VCaP (cell line): ENCODE measurements at regions not wholly inside any gene's neighbourhood (a gene's known extent, or its start where the extent isn't known, plus 50 kb on each side); places are given as distances from the start of the nearest gene placed in this dataset.

ENCODE experiments used
- H3K27ac ChIP-seq: fragments of 450-650 bp; 2 replicates; pipeline ENCODE4 v1.5.1; 2017
- CTCF ChIP-seq: fragments of 450-650 bp; conservative IDR thresholded peaks from 2 replicates; pipeline ENCODE4 v1.5.1; 2017; ENCODE audit warnings: mild to moderate bottlenecking, moderate library complexity

GRCh38 chr1:106755682-106756406, 300.6 kb upstream of the PRMT6 start:
- no peak for TF ChIP-seq CTCF

GRCh38 chr1:106756752-106757151, 299.7 kb upstream of the PRMT6 start:
- TF ChIP-seq CTCF, result no peak
- H3K27ac ChIP-seq, result no peak overlapping the region

More at GRCh38 chr1:106755682-106756406, 300.6 kb upstream of the PRMT6 start:
- H3K27ac ChIP-seq, result no peak overlapping the region

- H3K27ac ChIP-seq, result no peak overlapping the region
- no peak for TF ChIP-seq CTCF
These were observed 288.4 kb upstream of the PRMT6 start for GRCh38 chr1:106768077-106768476.

GRCh38 chr1:106768501-106768900, 288.0 kb upstream of the PRMT6 start:
- no peak overlapping the region for H3K27ac ChIP-seq

GRCh38 chr1:106773206-106773605, 283.3 kb upstream of the PRMT6 start:
- TF ChIP-seq CTCF, result no peak
- H3K27ac ChIP-seq, result no peak overlapping the region

More at GRCh38 chr1:106768501-106768900, 288.0 kb upstream of the PRMT6 start:
- no peak for TF ChIP-seq CTCF

GRCh38 chr1:106780066-106780465, 276.4 kb upstream of the PRMT6 start:
- no peak for TF ChIP-seq CTCF
- H3K27ac ChIP-seq, result no peak overlapping the region

- H3K27ac ChIP-seq, result no peak overlapping the region
- no peak for TF ChIP-seq CTCF
These were observed 275.5 kb upstream of the PRMT6 start for GRCh38 chr1:106780806-106781569.
